ENCODE measurements at regions not wholly inside any gene's neighbourhood (a gene's known extent, or its start where the extent isn't known, plus 50 kb on each side); places are given as distances from the start of the nearest gene placed in this dataset.

- no peak for DNase-seq
Observed at GRCh38 chr12:58602736-58603135, 317.6 kb downstream of the LRIG3 start.

GRCh38 chr12:58607805-58608204 is 312.5 kb downstream of the LRIG3 start:
- no peak for DNase-seq

- no peak for DNase-seq
Observed at GRCh38 chr12:58608711-58609110, 311.6 kb downstream of the LRIG3 start.

GRCh38 chr12:58615047-58615446 is 305.3 kb downstream of the LRIG3 start:
- no peak for DNase-seq

GRCh38 chr12:58615576-58615975 is 304.7 kb downstream of the LRIG3 start:
- no peak for DNase-seq

GRCh38 chr12:58616618-58617017 is 303.7 kb downstream of the LRIG3 start:
- no peak for DNase-seq

GRCh38 chr12:58621126-58621525 is 299.2 kb downstream of the LRIG3 start:
- DNase-seq, result no peak

GRCh38 chr12:58629376-58629775 is 290.9 kb downstream of the LRIG3 start:
- no peak for DNase-seq

- DNase-seq, result no peak
Observed at GRCh38 chr12:58633479-58633878, 286.8 kb downstream of the LRIG3 start.

GRCh38 chr12:58639318-58639934 is 280.9 kb downstream of the LRIG3 start:
- DNase-seq, result peak; percentile 7

- no peak for DNase-seq
Observed at GRCh38 chr12:58640314-58640713, 280.0 kb downstream of the LRIG3 start.

- DNase-seq, result no peak
Observed at GRCh38 chr12:58645946-58646345, 274.4 kb downstream of the LRIG3 start.

- DNase-seq, result no peak
Observed at GRCh38 chr12:58647495-58647894, 272.8 kb downstream of the LRIG3 start.

GRCh38 chr12:58648176-58648575 is 272.1 kb downstream of the LRIG3 start:
- no peak for DNase-seq

GRCh38 chr12:58651850-58652249 is 268.5 kb downstream of the LRIG3 start:
- no peak for DNase-seq

GRCh38 chr12:58654021-58654420 is 266.3 kb downstream of the LRIG3 start:
- DNase-seq, result no peak

GRCh38 chr12:58655375-58655774 is 264.9 kb downstream of the LRIG3 start:
- no peak for DNase-seq

GRCh38 chr12:58656254-58657009 is 263.9 kb downstream of the LRIG3 start:
- DNase-seq, result no peak

- DNase-seq, result no peak
Observed at GRCh38 chr12:58657190-58657589, 263.1 kb downstream of the LRIG3 start.

GRCh38 chr12:58665375-58665774 is 254.9 kb downstream of the LRIG3 start:
- DNase-seq, result no peak

- DNase-seq, result no peak
Observed at GRCh38 chr12:58668233-58668632, 252.1 kb downstream of the LRIG3 start.

- DNase-seq, result no peak
Observed at GRCh38 chr12:58668871-58669270, 251.4 kb downstream of the LRIG3 start.

- no peak for DNase-seq
Observed at GRCh38 chr12:58670623-58671022, 249.7 kb downstream of the LRIG3 start.

- DNase-seq, result no peak
Observed at GRCh38 chr12:58671196-58671595, 249.1 kb downstream of the LRIG3 start.

GRCh38 chr12:58673021-58673420 is 247.3 kb downstream of the LRIG3 start:
- no peak for DNase-seq
